ENCODE measurements at regions not wholly inside any gene's neighbourhood (a gene's known extent, or its start where the extent isn't known, plus 50 kb on each side); places are given as distances from the start of the nearest gene placed in this dataset.
"Not testable (repeated sequence)": the region's sequence is repeated elsewhere in the genome, so short reads cannot be mapped to it uniquely, and the experiment has no call there.

- Histone ChIP-seq H3K9ac (ENCODE audit: low read length in 3 of 3) (no peak overlapping the region), H3K9me3 (ENCODE audit: control insufficient read depth in 2 of 3, insufficient read depth in 1 of 3, low read length in 3 of 3) (peaks cover 0 to 2% (median 1%) of the 10 kb centered on the region in 3 donors), H3K27me3 (ENCODE audit: control insufficient read depth, insufficient read depth, low read length) (no peaks in the 10 kb centered on the region), H3K36me3 (ENCODE audit: control insufficient read depth in 2 of 3, insufficient read depth in 3 of 3, low read length in 3 of 3) (no peaks in the 10 kb centered on the region), H3K4me1 (ENCODE audit: control insufficient read depth in 2 of 3, insufficient read depth in 2 of 3, low read depth in 1 of 3, low read length in 3 of 3) (no peaks in the 10 kb centered on the region), H3K4me3 (ENCODE audit: low read length in 3 of 3) (no peak overlapping the region), H3K27ac (ENCODE audit: low read depth in 2 of 2, low read length in 2 of 2) (no peak overlapping the region)
- no peak for TF ChIP-seq CTCF (IDR thresholded peaks at IDR 0.05; ENCODE audit: borderline replicate concordance, extremely low read depth, insufficient read depth)
- intact Hi-C loops (cut with DNase I): no loop called here
- DNase-seq (no peak), FAIRE-seq (no peak)
Observed at GRCh38 chr1:189237008-189237407, 1240.7 kb downstream of the BRINP3 start.

GRCh38 chr1:189253601-189254350 is 1223.9 kb downstream of the BRINP3 start:
- no peak for TF ChIP-seq CTCF (IDR thresholded peaks at IDR 0.05; ENCODE audit: borderline replicate concordance, extremely low read depth, insufficient read depth)
- intact Hi-C loops (cut with DNase I): no loop called here
- no peak for FAIRE-seq

GRCh38 chr1:189261128-189261527 is 1216.5 kb downstream of the BRINP3 start:
- FAIRE-seq; H3K4me3 ChIP-seq (ENCODE audit: low read length in 3 of 3); H3K27me3 ChIP-seq (ENCODE audit: control insufficient read depth, insufficient read depth, low read length); H3K9me3 ChIP-seq (ENCODE audit: control insufficient read depth in 2 of 3, insufficient read depth in 1 of 3, low read length in 3 of 3); H3K27ac ChIP-seq (ENCODE audit: low read depth in 2 of 2, low read length in 2 of 2); DNase-seq; H3K9ac ChIP-seq (ENCODE audit: low read length in 3 of 3); H3K36me3 ChIP-seq (ENCODE audit: control insufficient read depth in 2 of 3, insufficient read depth in 3 of 3, low read length in 3 of 3); intact Hi-C loops (cut with DNase I); H3K4me1 ChIP-seq (ENCODE audit: control insufficient read depth in 2 of 3, insufficient read depth in 2 of 3, low read depth in 1 of 3, low read length in 3 of 3): not testable (repeated sequence)

More at GRCh38 chr1:189253601-189254350, 1223.9 kb downstream of the BRINP3 start:
- H3K27me3 ChIP-seq (ENCODE audit: control insufficient read depth, insufficient read depth, low read length): no peaks in the 10 kb centered on the region
- peak in 3 of 5 donors; percentile 2 to 14 (median 12) for DNase-seq
- no peaks in the 10 kb centered on the region for H3K9me3 ChIP-seq (ENCODE audit: control insufficient read depth in 2 of 3, insufficient read depth in 1 of 3, low read length in 3 of 3)
- H3K4me1 ChIP-seq (ENCODE audit: control insufficient read depth in 2 of 3, insufficient read depth in 2 of 3, low read depth in 1 of 3, low read length in 3 of 3): no peaks in the 10 kb centered on the region
- H3K4me3 ChIP-seq (ENCODE audit: low read length in 3 of 3): no peak overlapping the region
- H3K27ac ChIP-seq (ENCODE audit: low read depth in 2 of 2, low read length in 2 of 2): no peak overlapping the region
- H3K9ac ChIP-seq (ENCODE audit: low read length in 3 of 3): no peak overlapping the region
- no peaks in the 10 kb centered on the region for H3K36me3 ChIP-seq (ENCODE audit: control insufficient read depth in 2 of 3, insufficient read depth in 3 of 3, low read length in 3 of 3)

GRCh38 chr1:189269011-189269410 is 1208.7 kb downstream of the BRINP3 start:
- peaks cover 0 to 37% (median 0%) of the 10 kb centered on the region in 3 donors for H3K9me3 ChIP-seq (ENCODE audit: control insufficient read depth in 2 of 3, insufficient read depth in 1 of 3, low read length in 3 of 3)
- intact Hi-C loops (cut with DNase I): no loop called here
- no peak for FAIRE-seq

More at GRCh38 chr1:189269011-189269410, 1208.7 kb downstream of the BRINP3 start:
- Histone ChIP-seq H3K36me3 (ENCODE audit: control insufficient read depth in 2 of 3, insufficient read depth in 3 of 3, low read length in 3 of 3) (no peaks in the 10 kb centered on the region), H3K27me3 (ENCODE audit: control insufficient read depth, insufficient read depth, low read length) (no peaks in the 10 kb centered on the region), H3K4me1 (ENCODE audit: control insufficient read depth in 2 of 3, insufficient read depth in 2 of 3, low read depth in 1 of 3, low read length in 3 of 3) (no peaks in the 10 kb centered on the region), H3K4me3 (ENCODE audit: low read length in 3 of 3) (no peak overlapping the region), H3K27ac (ENCODE audit: low read depth in 2 of 2, low read length in 2 of 2) (no peak overlapping the region), H3K9ac (ENCODE audit: low read length in 3 of 3) (no peak overlapping the region)
- no peak for TF ChIP-seq CTCF (IDR thresholded peaks at IDR 0.05; ENCODE audit: borderline replicate concordance, extremely low read depth, insufficient read depth)
- peak in 1 of 5 donors; percentile 4 for DNase-seq
